ENCODE measurements at regions not wholly inside any gene's neighbourhood (a gene's known extent, or its start where the extent isn't known, plus 50 kb on each side); places are given as distances from the start of the nearest gene placed in this dataset.

DNA sequence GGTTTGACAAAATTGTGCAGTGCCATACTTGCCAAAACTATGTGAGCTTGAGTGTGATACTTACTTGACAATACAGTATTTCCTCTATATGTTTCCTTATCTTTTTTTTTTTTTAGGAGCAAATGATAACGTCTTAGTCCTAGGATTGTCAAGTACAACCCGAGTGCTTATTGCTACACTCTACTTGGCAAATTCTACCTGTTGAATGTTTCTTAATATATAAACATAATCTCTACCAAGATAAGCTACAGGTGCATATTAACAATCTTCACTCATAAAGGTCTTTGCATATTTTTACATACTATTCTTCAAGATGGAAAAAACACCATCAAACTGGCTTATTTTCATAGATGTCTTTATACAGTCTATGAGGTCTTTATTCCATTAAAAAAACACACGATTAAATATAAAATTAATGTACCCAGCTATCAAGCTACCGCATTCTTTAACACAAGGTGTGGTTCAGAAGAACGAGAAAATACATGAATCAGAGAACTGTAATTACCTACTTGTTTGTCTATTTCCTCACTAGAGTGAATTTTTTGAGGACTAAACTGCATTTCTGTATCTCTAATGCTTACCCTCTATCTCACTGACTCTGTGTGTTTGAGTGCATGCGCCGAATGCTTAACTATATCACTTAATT lies 76.1 kb upstream of the PDSS1 start:
- no peak for DNase-seq (ENCODE audit: low read depth, low spot score)
- Histone ChIP-seq H3K4me3 (ENCODE audit: low read depth, low read length) (no peak overlapping the region), H3K27ac (ENCODE audit: low read depth, low read length) (no peak overlapping the region), H3K27me3 (ENCODE audit: control insufficient read depth, insufficient read depth, low read length) (no peaks in the 10 kb centered on the region), H3K9me3 (ENCODE audit: control insufficient read depth, insufficient read depth, low read length) (no peaks in the 10 kb centered on the region)
- ChIA-PET CTCF (interaction anchor here (0.6 kb wide), 1 partner anchor 32 kb away, joined by 6 read pairs; no protein-coding TSS in a partner anchor), POLR2A (interaction anchor here (0.6 kb wide), 1 partner anchor 135 kb away, joined by 3 read pairs; no protein-coding TSS in a partner anchor)
- TF ChIP-seq, protein P1, sequence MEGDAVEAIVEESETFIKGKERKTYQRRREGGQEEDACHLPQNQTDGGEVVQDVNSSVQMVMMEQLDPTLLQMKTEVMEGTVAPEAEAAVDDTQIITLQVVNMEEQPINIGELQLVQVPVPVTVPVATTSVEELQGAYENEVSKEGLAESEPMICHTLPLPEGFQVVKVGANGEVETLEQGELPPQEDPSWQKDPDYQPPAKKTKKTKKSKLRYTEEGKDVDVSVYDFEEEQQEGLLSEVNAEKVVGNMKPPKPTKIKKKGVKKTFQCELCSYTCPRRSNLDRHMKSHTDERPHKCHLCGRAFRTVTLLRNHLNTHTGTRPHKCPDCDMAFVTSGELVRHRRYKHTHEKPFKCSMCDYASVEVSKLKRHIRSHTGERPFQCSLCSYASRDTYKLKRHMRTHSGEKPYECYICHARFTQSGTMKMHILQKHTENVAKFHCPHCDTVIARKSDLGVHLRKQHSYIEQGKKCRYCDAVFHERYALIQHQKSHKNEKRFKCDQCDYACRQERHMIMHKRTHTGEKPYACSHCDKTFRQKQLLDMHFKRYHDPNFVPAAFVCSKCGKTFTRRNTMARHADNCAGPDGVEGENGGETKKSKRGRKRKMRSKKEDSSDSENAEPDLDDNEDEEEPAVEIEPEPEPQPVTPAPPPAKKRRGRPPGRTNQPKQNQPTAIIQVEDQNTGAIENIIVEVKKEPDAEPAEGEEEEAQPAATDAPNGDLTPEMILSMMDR (IDR thresholded peaks at IDR 0.05; ENCODE audit: low read depth, low read length) = no peak

DNA sequence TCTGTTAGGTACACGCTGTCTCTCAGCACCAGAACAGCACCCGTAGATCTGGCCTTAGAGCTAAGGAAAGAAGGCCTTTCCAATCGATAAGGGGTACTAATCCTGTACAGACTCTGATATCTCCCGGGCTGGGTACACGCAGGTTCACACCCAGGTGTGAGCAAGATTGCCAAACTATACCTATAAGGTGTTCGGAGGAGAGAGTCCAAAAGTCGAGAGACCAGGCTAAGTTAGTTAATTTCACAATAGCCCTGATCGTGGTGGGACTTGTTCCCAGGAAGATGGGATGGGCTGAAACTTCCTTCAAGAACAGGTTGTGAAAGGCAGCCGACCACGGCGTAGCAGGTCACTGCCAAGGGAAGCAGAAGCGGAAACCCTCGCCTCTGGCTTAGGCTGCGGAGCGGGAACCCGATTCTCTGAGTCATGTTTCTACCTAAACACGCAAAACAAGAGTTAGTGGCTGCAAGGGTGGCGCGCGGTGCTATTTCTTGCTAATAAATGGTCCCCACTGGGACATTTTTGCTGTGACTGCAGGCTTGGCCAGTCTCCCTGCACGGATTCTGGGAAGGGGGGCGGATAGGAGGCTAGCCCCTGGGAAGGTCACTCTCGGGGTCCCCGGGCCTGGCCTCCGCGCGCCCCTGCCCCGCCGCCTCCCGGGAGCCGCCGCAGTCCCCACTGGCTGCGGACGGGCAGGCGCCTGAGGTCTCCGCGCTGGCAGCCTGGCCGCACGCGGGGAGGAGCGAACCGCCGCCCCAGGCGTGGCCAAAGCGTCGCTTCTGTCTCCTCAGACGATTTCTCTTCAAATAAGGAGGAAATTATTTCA lies 75.4 kb upstream of the PDSS1 start:
- TF ChIP-seq, protein P1 (IDR thresholded peaks at IDR 0.05; ENCODE audit: low read depth, low read length) = no peak
- H3K9me3 ChIP-seq (ENCODE audit: control insufficient read depth, insufficient read depth, low read length) = no peaks in the 10 kb centered on the region
- no peak overlapping the region for H3K4me3 ChIP-seq (ENCODE audit: low read depth, low read length)
- no peak for DNase-seq (ENCODE audit: low read depth, low spot score)
- no peak overlapping the region for H3K27ac ChIP-seq (ENCODE audit: low read depth, low read length)
- no peaks in the 10 kb centered on the region for H3K27me3 ChIP-seq (ENCODE audit: control insufficient read depth, insufficient read depth, low read length)
- CTCF ChIA-PET = no interaction called here
- POLR2A ChIA-PET = no interaction called here

DNA sequence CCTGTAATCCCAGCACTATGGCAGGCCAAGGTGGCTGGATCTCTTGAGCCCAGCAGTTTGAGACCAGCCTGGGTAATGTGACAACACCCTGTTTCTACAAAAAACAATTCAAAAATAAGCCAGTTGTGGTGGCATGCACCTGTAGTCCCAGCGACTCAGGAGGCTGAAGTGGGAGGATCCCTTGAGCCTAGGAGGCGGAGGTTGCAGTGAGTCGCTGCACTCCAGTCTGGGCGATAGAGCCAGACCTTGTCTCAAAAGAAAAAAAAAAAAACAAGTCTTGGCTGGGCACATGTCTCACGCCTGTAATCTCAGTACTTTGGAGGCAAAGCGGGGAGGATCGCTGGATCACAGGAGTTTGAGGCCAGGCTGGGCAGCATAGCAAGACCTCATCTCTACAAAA lies 74.6 kb upstream of the PDSS1 start:
- ChIA-PET CTCF (no interaction called here), POLR2A (no interaction called here)
- TF ChIP-seq, protein P1 (IDR thresholded peaks at IDR 0.05; ENCODE audit: low read depth, low read length) = no peak
- no peaks in the 10 kb centered on the region for H3K9me3 ChIP-seq (ENCODE audit: control insufficient read depth, insufficient read depth, low read length)
- DNase-seq (ENCODE audit: low read depth, low spot score) = no peak
- no peaks in the 10 kb centered on the region for H3K27me3 ChIP-seq (ENCODE audit: control insufficient read depth, insufficient read depth, low read length)
- H3K4me3 ChIP-seq (ENCODE audit: low read depth, low read length) = no peak overlapping the region
- H3K27ac ChIP-seq (ENCODE audit: low read depth, low read length) = no peak overlapping the region

DNA sequence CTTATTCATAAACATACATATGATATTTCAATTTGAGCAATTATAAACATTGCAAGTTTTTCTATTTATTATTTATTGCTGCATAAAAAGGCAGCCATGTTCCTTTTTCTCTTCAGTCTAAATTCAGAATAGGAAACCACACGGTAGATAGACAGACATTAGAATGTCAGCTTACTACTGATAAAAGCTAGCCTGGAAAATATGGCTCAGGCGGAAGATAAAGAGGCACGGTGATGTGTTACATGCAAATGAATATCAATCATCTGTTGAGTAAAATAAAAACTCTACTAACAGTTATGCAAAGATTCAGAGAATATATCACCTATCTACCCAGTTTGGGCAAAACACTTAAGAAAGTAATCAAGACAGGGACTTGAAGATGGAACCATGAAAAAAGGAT lies 73.5 kb upstream of the PDSS1 start:
- DNase-seq (ENCODE audit: low read depth, low spot score) = no peak
- no peaks in the 10 kb centered on the region for H3K9me3 ChIP-seq (ENCODE audit: control insufficient read depth, insufficient read depth, low read length)
- H3K27me3 ChIP-seq (ENCODE audit: control insufficient read depth, insufficient read depth, low read length) = no peaks in the 10 kb centered on the region
- ChIA-PET POLR2A (no interaction called here), CTCF (no interaction called here)
- no peak overlapping the region for H3K4me3 ChIP-seq (ENCODE audit: low read depth, low read length)
- TF ChIP-seq, protein P1 (IDR thresholded peaks at IDR 0.05; ENCODE audit: low read depth, low read length) = no peak
- no peak overlapping the region for H3K27ac ChIP-seq (ENCODE audit: low read depth, low read length)

DNA sequence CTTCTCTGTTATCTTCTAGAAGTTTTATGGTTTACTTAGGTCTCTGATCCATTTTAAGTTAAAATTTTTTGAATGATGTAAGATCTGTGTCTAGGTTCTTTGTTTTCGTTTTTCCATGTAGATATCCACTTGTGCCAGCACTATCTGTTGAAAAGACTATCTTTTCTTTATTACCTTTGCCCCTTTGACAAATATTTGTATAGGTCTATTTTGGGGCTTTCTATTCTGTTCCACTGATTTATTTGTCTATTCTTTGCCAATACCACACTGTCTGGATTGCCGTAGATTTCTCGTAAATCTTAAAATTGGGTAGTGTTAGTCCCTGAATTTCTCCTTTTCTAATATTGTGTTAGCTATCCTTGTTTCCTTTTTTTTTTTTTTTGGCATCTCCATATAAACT lies 71.4 kb upstream of the PDSS1 start:
- H3K4me3 ChIP-seq (ENCODE audit: low read depth, low read length) = no peak overlapping the region
- TF ChIP-seq, protein P1 (IDR thresholded peaks at IDR 0.05; ENCODE audit: low read depth, low read length) = no peak
- POLR2A ChIA-PET = no interaction called here
- DNase-seq (ENCODE audit: low read depth, low spot score) = no peak
- H3K27ac ChIP-seq (ENCODE audit: low read depth, low read length) = no peak overlapping the region
- no peaks in the 10 kb centered on the region for H3K27me3 ChIP-seq (ENCODE audit: control insufficient read depth, insufficient read depth, low read length)
- no peaks in the 10 kb centered on the region for H3K9me3 ChIP-seq (ENCODE audit: control insufficient read depth, insufficient read depth, low read length)
- CTCF ChIA-PET = interaction anchor here (0.7 kb wide), 1 partner anchor 19 kb away, joined by 3 read pairs; no protein-coding TSS in a partner anchor

Measured in AG04450 (cell line).